Left renal pelvis (tissue), 4 donors: ENCODE measurements at regions not wholly inside any gene's neighbourhood (a gene's known extent, or its start where the extent isn't known, plus 50 kb on each side); places are given as distances from the start of the nearest gene placed in this dataset.
"Not testable (repeated sequence)": the region's sequence is repeated elsewhere in the genome, so short reads cannot be mapped to it uniquely, and the experiment has no call there.

Experiments used
- DNase-seq, 4 donors: peaks; one replicate each; pipeline ENCODE4 v3.0.0-alpha.2; 2013; ENCODE audit warnings: low read depth in 4 of 4, low spot score in 3 of 4

GRCh38 chr11:116667318-116667717 lies 105.5 kb downstream of the BUD13 start:
- not testable (repeated sequence) for DNase-seq

GRCh38 chr11:116666673-116667249 lies 106.0 kb downstream of the BUD13 start:
- not testable (repeated sequence) for DNase-seq

GRCh38 chr11:116665523-116665922 lies 107.3 kb downstream of the BUD13 start:
- no peak for DNase-seq

GRCh38 chr11:116661056-116661455 lies 111.7 kb downstream of the BUD13 start:
- no peak for DNase-seq

GRCh38 chr11:116660011-116660410 lies 112.8 kb downstream of the BUD13 start:
- no peak for DNase-seq

- DNase-seq, result no peak
These were observed 113.8 kb downstream of the BUD13 start for GRCh38 chr11:116658876-116659535.

GRCh38 chr11:116657842-116658825 lies 114.7 kb downstream of the BUD13 start:
- DNase-seq, result no peak

GRCh38 chr11:116656011-116656410 lies 116.8 kb downstream of the BUD13 start:
- DNase-seq, result no peak

GRCh38 chr11:116654526-116654925 lies 118.3 kb downstream of the BUD13 start:
- no peak for DNase-seq

- DNase-seq, result no peak
These were observed 119.6 kb downstream of the BUD13 start for GRCh38 chr11:116653206-116653605.

- no peak for DNase-seq
These were observed 121.0 kb downstream of the BUD13 start for GRCh38 chr11:116651737-116652237.

GRCh38 chr11:116651098-116651736 lies 121.6 kb downstream of the BUD13 start:
- DNase-seq, result no peak

GRCh38 chr11:116650052-116650451 lies 122.7 kb downstream of the BUD13 start:
- DNase-seq, result no peak

- no peak for DNase-seq
These were observed 123.5 kb downstream of the BUD13 start for GRCh38 chr11:116649268-116649667.

- no peak for DNase-seq
These were observed 124.3 kb downstream of the BUD13 start for GRCh38 chr11:116648247-116649174.

GRCh38 chr11:116647305-116648080 lies 125.3 kb downstream of the BUD13 start:
- no peak for DNase-seq

- DNase-seq, result no peak
These were observed 126.6 kb downstream of the BUD13 start for GRCh38 chr11:116646191-116646590.

GRCh38 chr11:116644941-116645305 lies 127.9 kb downstream of the BUD13 start:
- no peak for DNase-seq
